ENCODE measurements at regions not wholly inside any gene's neighbourhood (a gene's known extent, or its start where the extent isn't known, plus 50 kb on each side); places are given as distances from the start of the nearest gene placed in this dataset.

DNA sequence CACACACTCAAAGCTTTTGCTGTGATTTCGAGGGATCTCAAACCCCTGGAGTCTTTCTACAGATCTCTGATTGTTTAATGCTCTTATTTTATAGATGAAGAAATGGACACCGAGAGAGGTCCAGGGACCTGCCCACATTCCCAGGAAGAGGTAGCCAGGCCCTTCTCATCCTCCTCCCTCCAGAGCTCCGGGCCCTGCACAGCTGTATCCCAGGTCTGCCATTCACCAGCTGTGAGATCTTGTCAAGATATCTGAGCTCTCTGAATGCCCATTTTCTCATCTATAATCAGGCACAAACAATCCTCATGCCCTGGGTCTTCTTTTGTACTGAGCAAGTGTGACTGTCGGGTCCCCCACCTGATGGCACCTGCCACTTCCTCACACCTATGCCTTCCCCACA is 98.2 kb upstream of the ALX4 start:
- intact Hi-C loops (cut with DNase I): no loop called here
- no peak for DNase-seq

DNA sequence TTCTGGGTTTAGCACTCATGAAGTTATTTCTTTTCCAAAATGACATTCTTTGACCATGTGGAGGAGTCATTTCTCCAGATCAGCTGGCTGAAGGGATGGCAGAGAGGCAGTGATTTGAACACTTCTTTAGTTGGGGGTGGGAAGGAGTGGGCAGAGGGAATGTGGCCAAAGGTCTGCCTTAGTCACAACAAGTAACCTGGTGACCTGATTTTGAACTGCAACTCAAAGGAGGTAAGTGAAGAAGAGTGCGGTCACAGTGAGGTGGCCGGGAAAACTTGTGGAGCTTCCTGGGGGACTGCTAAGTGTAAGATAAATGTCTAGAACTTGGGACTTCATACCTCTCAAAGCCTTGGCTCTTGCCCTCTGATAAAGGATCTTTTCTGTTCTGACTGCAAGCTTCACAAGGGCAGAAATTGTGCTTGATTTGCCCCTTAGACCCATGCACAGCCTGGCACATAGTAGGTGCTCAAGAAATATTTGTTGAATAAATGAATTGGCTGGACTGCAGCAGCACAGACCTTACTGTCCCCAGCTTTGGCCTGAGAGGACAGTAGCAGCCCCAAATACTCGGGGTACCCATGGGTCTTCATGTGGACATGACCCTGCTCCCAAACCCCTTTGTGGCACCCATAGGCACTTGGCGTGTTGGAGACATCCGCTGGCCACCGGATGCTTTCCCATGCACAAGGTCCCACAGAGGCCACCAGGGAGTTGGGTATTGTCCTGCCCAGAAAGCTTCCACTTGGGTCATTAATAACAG is 99.0 kb upstream of the ALX4 start:
- intact Hi-C loops (cut with DNase I): no loop called here
- Histone ChIP-seq H3K27me3 (no peaks in the 10 kb centered on the region), H3K4me1 (peaks cover 0 to 4% of the 10 kb centered on the region in 2 donors), H3K27ac (no peak overlapping the region), H3K9me3 (no peaks in the 10 kb centered on the region), H3K4me3 (replicated peaks in 1 of 3) (no peak overlapping the region), H3K36me3 (no peaks in the 10 kb centered on the region)
- DNase-seq: peak; percentile 23 to 39
- no peak for TF ChIP-seq POLR2A (IDR thresholded peaks at IDR 0.05)
- TF ChIP-seq, protein P1, sequence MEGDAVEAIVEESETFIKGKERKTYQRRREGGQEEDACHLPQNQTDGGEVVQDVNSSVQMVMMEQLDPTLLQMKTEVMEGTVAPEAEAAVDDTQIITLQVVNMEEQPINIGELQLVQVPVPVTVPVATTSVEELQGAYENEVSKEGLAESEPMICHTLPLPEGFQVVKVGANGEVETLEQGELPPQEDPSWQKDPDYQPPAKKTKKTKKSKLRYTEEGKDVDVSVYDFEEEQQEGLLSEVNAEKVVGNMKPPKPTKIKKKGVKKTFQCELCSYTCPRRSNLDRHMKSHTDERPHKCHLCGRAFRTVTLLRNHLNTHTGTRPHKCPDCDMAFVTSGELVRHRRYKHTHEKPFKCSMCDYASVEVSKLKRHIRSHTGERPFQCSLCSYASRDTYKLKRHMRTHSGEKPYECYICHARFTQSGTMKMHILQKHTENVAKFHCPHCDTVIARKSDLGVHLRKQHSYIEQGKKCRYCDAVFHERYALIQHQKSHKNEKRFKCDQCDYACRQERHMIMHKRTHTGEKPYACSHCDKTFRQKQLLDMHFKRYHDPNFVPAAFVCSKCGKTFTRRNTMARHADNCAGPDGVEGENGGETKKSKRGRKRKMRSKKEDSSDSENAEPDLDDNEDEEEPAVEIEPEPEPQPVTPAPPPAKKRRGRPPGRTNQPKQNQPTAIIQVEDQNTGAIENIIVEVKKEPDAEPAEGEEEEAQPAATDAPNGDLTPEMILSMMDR (IDR thresholded peaks at IDR 0.05): peak in 1 of 6 experiments; percentile 6
- 64 to 71% methylated on average over 6 of the region's 6 CpGs for WGBS, 2 donors

More for the DNA sequence above, 98.2 kb upstream of the ALX4 start:
- no peak overlapping the region for H3K27ac ChIP-seq
- H3K36me3 ChIP-seq: no peaks in the 10 kb centered on the region
- no peaks in the 10 kb centered on the region for H3K27me3 ChIP-seq
- H3K4me1 ChIP-seq: peaks cover 0 to 4% of the 10 kb centered on the region in 2 donors
- TF ChIP-seq, protein P1 (IDR thresholded peaks at IDR 0.05): no peak
- no peak for TF ChIP-seq POLR2A (IDR thresholded peaks at IDR 0.05)
- no peak overlapping the region for H3K4me3 ChIP-seq (replicated peaks in 1 of 3)
- 46 to 48% methylated on average over 4 of the region's 4 CpGs for WGBS, 2 donors
- no peaks in the 10 kb centered on the region for H3K9me3 ChIP-seq

DNA sequence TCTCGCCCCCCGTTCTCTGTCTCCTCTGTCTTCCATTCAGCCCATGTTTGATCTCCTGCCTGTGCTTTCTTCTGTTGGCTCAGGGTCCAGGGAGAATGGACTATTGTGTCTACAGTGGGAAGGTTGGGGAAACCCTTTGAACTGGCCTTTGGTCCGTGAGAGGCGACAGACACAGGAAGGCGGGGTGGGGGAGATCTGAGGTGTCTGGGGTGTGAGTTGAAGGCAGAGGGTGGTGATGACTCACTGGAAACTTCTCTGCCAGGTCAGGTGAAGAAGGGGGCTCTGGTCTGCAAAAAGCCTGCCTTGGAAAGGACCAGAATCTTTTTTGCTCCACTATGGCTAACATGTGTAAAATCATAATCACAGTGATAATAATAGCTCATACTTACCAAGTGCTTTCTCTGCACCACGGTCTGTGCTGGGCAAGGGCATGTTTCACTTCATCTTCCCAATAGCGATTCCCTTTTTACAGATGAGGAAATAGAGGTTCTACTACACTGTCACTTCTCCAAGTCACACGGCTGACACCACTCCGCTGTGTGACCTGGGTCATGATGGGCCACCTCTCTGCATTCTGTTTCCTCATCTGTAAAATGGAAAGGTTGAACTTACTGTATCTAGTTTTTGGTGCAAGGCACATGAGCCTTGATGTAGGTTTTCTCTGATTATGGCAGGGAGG is 99.8 kb upstream of the ALX4 start:
- peaks cover 0 to 4% of the 10 kb centered on the region in 2 donors for H3K4me1 ChIP-seq
- H3K27me3 ChIP-seq: no peaks in the 10 kb centered on the region
- WGBS, 2 donors: 83 to 88% methylated on average over 9 of the region's 9 CpGs
- no peak overlapping the region for H3K4me3 ChIP-seq (replicated peaks in 1 of 3)
- TF ChIP-seq, protein P1 (IDR thresholded peaks at IDR 0.05): no peak
- TF ChIP-seq POLR2A (IDR thresholded peaks at IDR 0.05): no peak
- intact Hi-C loops (cut with DNase I): no loop called here
- no peak for DNase-seq
- H3K9me3 ChIP-seq: no peaks in the 10 kb centered on the region
- H3K36me3 ChIP-seq: no peaks in the 10 kb centered on the region
- H3K27ac ChIP-seq: no peak overlapping the region

DNA sequence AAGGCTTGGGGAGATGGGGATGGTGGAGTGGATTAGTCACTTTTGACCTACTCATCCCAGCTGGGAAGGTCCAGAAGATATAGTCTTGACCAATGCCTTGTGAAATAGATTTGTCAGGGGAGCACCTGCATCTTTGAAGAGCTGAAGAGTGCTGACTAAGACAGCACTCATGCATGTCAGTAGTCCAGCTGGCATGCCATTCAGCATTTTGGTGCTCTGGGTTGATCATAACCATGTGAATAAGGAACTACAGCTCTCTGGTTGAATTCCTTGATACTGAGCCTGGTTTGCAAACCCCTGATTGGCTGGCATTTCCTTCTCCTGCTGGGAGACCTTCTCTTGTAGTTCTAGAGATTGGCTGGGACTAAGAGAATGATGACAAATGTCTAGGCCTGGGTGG is 106.8 kb upstream of the ALX4 start:
- peak; percentile 28 to 64 for DNase-seq
- H3K27ac ChIP-seq: no peak overlapping the region
- H3K9me3 ChIP-seq: no peaks in the 10 kb centered on the region
- no peak for TF ChIP-seq POLR2A (IDR thresholded peaks at IDR 0.05)
- TF ChIP-seq, protein P1 (IDR thresholded peaks at IDR 0.05): no peak
- no peaks in the 10 kb centered on the region for H3K36me3 ChIP-seq
- no peaks in the 10 kb centered on the region for H3K27me3 ChIP-seq
- no peak overlapping the region for H3K4me3 ChIP-seq (replicated peaks in 1 of 3)
- intact Hi-C loops (cut with DNase I): no loop called here
- no peaks in the 10 kb centered on the region for H3K4me1 ChIP-seq

All from thyroid gland (tissue), 4 donors.